MM.1S (cell line): ENCODE measurements at regions not wholly inside any gene's neighbourhood (a gene's known extent, or its start where the extent isn't known, plus 50 kb on each side); places are given as distances from the start of the nearest gene placed in this dataset.

Experiments
- CTCF ChIP-seq: fragments of 300-600 bp; sonication (generic); IDR thresholded peaks from 2 replicates; pipeline ENCODE4 v1.5.1; 2016; ENCODE audit warnings: antibody characterized with exemption, low read length, mixed read lengths
- EZH2 ChIP-seq: fragments of 300-600 bp; sonication (generic); optimal IDR thresholded peaks from 2 replicates; pipeline ENCODE3; 2017; ENCODE audit warnings: low read depth, mild to moderate bottlenecking, antibody characterized with exemption, low read length, mixed read lengths

GRCh38 chr19:29372461-29372860 is 153.3 kb upstream of the VSTM2B start:
- TF ChIP-seq CTCF (no peak), EZH2 (no peak)
